HG02981 (cell line): ENCODE measurements at regions not wholly inside any gene's neighbourhood (a gene's known extent, or its start where the extent isn't known, plus 50 kb on each side); places are given as distances from the start of the nearest gene placed in this dataset.
"Not testable (repeated sequence)": the region's sequence is repeated elsewhere in the genome, so short reads cannot be mapped to it uniquely, and the experiment has no call there.

Source experiments
- ATAC-seq: cut with Tn5 transposase; IDR thresholded peaks from one replicate; pipeline ENCODE4 v1.9.1; 2021; ENCODE audit warnings: mild to moderate bottlenecking, moderate library complexity; ENCODE audit not compliant: unreplicated experiment

DNA sequence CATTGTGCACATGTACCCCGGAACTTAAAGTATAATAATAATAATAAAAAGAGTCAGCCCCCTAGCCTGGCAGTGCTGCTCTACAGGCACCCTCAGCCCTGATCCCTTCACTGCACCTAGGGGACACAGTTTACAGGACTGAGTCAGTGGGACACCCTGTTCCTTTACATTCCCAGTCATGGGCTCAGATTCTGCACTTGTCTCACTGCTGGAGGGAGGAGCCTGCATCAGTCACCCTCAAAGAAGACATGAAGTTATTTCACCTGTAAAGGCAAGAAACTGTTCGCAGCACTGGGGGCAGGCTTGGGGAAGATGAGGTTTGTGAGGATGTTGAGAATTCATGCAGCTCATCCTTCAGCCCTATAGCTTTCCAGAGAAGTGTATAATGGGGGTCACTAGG is 50.7 kb upstream of the VPREB1 start:
- no peak for ATAC-seq

DNA sequence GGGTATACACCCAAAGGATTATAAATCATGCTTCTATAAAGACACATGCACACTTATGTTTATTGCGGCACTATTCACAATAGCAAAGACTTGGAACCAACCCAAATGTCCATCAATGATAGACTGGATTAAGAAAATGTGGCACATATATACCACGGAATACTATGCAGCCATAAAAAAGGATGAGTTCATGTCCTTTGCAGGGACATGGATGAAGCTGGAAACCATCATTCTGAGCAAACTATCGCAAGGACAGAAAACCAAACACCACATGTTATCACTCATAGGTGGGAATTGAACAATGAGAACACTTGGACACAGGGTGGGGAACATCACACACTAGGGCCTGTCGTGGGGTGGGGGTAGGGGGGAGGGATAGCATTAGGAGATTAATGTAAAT is 51.1 kb upstream of the VPREB1 start:
- not testable (repeated sequence) for ATAC-seq

DNA sequence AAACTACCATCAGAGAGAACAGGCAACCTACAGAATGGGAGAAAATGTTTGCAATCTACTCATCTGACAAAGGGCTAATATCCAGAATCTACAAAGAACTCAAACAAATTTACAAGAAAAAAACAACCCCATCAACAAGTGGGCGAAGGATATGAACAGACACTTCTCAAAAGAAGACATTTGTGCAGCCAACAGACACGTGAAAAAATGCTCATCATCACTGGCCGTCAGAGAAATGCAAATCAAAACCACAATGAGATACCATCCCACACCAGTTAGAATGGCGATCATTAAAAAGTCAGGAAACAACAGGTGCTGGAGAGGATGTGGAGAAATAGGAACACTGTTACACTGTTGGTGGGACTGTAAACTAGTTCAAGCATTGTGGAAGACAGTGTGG is 51.6 kb upstream of the VPREB1 start:
- not testable (repeated sequence) for ATAC-seq

- ATAC-seq: not testable (repeated sequence)
These were observed 54.8 kb upstream of the VPREB1 start for GRCh38 chr22:22189796-22190195.

- ATAC-seq: not testable (repeated sequence)
These were observed 56.7 kb upstream of the VPREB1 start for GRCh38 chr22:22187863-22188262.

DNA sequence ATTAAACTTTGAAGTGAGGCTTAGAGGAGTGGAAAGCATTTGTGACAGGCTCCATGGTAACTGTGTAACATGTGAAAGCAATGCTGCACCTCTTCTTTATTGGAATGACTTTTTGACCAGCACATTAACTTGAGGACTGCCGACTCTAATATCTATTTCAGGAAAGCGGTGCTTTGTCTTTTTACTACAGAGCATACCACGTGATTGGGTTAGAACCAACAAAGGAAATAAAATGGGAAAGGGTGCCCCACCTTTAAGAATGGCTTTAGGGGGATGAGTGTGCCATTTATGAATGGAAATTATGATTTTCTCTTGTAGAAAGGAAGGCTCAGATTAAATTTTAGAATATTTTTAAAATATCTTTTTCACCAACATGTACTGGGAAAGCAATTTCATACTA is 57.3 kb upstream of the VPREB1 start:
- no peak for ATAC-seq

DNA sequence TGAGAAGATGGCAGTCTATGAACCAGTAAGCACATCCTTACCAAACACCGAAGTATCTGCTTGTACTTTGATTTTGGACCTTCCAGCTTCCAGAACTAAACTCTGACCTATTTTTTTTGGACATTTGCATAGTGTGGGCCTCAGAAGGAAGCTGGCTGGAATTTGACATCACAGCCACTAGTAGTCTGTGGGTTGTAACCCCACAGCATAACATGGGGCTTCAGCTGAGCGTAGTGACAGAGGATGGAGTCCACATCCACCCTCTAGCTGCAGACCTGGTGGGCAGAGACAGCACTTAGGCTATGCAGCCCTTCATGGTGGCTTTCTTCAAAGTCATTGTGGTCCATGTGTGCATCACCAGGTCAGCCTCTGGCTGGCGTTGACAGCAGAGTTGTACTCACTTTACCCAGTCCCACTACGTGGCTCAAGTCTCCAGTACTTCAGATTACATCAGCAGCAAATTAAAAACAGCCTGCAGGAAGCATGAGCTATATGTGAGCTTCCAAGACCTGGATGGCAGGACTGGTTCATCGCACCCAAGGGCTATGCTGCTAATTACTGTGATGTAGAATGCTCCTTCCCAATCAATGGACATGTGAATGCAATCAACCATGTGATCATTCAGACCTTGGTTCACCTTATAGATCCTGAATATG is 58.6 kb upstream of the VPREB1 start:
- no peak for ATAC-seq

GRCh38 chr22:22185217-22185616 is 59.4 kb upstream of the VPREB1 start:
- no peak for ATAC-seq

DNA sequence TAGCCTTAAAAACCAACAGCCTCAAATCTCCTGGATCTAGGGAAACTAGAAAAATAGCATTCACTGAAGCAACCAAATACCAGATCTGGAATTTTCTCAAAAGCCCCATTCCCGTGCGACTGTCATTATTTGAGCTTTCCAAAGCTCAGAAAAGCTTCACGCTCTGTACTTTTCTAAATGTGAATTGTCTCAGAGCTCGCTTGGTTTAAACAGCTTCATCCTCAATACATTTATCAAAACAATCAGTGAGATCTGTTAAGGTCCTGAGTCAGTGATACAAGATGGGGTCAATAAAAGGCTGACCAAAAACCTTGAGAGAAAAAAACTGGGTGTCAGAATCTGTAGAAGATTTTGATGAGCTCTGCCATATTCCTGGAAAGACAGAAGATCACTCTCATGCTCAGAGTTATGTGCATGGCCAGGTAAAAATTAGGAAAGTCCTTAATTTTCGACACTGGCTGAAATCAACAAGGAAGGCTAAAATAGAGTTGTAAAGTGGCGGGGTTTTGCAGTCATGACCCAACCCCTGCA is 60.2 kb upstream of the VPREB1 start:
- ATAC-seq: no peak

- ATAC-seq: no peak
These were observed 61.7 kb upstream of the VPREB1 start for GRCh38 chr22:22182990-22183264.

DNA sequence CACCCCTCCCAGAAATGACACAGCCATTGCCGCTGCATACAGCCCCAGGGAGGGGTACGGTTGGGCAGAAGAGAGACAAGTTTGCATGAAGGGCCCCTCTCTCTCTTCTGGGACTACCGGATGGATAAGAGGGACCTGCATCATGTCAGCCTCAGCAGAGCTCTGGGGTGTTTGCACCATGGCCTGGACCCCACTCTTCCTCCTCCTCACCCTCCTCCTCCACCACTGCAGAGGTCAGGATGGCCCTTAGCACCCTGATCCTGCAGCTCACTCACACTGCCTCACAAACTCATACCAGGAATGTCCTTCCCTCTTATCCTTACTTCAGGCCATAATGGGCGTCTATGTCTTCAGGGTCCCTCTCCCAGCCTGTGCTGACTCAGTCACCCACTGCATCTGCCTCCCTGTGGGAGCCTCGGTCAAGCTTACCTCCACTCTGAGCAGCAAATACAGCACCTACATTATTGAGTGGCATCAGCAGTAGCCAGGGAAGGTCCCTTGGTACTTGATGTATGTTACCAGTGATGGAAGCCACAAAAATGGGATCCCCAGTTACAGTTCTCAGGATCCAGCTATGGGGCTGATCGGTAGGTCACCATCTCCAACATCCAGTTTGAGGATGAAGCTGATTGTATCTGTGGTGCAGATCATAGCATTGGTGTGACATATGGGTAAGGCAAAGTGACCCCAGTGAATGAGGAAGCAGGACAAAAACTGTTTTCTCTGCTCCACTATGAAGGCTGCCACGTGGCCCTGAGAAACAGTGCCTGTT is 62.2 kb upstream of the VPREB1 start:
- ATAC-seq: no peak

GRCh38 chr22:22181341-22181850 is 63.2 kb upstream of the VPREB1 start:
- no peak for ATAC-seq

GRCh38 chr22:22180738-22181285 is 63.8 kb upstream of the VPREB1 start:
- ATAC-seq: no peak

DNA sequence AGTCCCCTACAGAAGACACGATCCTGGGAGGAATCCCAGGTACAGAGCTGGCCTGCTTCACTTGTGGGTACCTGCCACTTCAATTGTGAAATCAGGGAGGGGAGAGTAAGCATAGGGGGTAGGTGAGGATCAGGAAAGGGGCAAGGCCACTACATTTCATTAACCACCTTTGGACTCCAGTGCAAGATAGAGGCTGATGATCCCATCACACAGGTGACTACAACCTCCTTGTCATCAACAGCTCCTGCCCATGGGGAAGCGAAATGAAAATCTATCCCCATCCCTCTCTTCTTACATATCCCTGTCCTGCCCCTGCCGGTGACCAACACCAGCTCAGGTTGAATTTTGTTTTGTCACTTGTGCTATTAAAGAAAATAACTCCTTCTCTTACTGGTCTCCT is 64.7 kb upstream of the VPREB1 start:
- no peak for ATAC-seq

DNA sequence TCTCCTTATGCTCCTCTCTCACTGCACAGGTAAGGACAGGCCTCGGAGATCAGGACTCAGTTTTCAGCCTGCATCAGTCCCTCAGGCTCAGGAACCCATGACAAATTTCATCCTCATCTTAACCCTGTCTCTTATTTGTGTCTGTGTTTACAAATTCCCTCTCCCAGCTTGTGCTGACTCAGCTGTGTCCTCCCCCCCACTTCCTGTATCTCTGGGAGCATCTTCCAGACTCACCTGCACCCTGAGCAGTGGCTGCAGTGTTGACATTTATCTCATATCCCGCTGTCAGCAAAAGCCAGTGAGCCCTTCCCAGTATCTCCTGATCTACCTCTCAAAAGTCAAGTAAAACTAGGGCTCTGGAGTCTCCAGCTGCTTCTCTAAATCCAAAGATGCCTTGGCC is 65.6 kb upstream of the VPREB1 start:
- ATAC-seq: no peak

DNA sequence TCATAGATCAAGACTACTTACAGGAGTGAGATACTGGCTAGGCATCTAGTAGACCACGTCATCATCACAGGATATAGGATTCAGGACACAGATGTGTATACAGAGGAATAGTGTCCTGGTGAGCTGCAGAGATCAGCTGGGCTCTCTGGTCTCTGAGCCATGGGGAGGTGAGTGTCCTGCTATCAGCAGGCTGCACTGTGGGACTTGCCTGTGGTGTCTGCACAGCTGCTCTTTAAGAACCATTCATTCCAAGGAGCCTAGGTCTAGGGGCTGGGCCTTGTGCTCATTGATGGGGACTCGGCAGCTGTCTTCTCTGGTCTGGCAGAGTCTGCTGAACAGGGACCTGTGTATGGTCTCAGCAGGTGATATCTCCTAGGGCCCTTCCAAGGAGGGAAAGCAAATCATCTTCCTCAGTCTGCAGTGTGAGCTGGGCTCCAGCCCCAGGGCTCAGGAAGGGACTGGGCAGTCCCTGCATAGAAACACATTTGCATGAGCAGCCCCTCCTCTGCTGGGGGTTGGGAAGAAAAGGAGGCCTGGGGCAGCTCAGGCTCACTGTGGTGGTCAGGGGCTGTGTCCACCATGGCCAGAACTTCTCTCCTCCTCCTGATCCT is 66.1 kb upstream of the VPREB1 start:
- no peak for ATAC-seq

DNA sequence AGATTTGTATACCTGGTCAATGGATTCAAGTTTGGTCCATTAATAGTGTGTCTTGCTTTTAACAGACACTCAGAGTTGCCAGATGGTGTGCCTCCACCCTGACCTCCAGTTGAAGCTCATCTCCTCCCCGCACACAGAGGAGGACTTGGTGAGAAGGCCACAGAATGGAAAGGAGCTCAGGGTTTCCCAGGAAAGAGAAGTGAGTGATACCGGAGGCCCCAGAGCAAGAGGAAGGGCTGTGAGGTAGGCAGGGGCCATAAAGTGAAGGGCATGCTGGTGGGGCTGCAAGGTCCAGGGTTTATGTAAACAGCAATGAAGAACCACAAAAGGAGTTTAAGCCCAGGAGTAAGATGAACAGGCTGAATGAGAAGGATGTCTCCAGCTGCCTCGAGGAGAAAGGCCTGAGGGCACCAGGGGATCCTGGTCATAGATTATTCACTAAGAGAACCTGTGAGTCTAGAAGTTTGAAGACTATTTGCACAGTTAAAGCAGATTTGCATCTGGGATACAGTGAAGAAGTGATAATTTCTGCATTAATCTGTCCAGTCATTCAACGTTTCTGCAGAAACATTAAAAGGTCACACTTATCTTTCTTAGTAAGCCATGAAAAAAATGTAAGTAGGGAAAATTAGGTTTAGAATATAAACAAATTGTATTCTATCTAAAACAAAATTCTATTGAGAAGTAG is 67.5 kb upstream of the VPREB1 start:
- ATAC-seq: no peak

DNA sequence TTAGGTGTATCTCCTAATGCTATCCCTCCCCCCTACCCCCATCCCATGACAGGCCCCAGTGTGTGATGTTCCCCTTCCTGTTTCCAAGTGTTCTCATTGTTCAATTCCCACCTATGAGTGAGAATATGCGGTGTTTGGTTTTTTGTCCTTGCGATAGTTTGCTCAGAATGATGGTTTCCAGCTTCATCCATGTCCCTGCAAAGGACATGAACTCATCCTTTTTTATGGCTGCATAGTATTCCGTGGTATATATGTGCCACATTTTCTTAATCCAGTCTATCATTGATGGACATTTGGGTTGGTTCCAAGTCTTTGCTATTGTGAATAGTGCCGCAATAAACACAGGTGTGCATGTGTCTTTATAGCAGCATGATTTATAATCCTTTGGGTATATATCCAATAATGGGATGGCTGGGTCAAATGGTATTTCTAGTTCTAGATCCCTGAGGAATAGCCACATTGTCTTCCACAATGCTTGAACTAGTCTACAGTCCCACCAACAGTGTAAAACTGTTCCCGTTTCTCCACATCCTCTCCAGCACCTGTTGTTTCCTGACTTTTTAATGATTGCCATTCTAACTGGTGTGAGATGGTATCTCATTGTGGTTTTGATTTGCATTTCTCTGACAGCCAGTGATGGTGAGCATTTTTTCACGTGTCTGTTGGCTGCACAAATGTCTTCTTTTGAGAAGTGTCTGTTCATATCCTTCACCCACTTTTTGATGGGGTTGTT is 71.5 kb upstream of the VPREB1 start:
- not testable (repeated sequence) for ATAC-seq

GRCh38 chr22:22171357-22172218 is 73.0 kb upstream of the VPREB1 start:
- ATAC-seq: no peak
